Fibroblast of pulmonary artery (primary cell): ENCODE measurements at regions not wholly inside any gene's neighbourhood (a gene's known extent, or its start where the extent isn't known, plus 50 kb on each side); places are given as distances from the start of the nearest gene placed in this dataset.
"Not testable (repeated sequence)": the region's sequence is repeated elsewhere in the genome, so short reads cannot be mapped to it uniquely, and the experiment has no call there.

Experiments used
- DNase-seq: peaks from one replicate; pipeline ENCODE4 v3.0.0-alpha.2; 2010; ENCODE audit warnings: low read depth
- H3K4me3 ChIP-seq: replicated peaks from 2 replicates; pipeline ENCODE4 v1.5.1; 2011; ENCODE audit warnings: low read depth, mild to moderate bottlenecking, control low read depth, low read length, moderate library complexity
- TF ChIP-seq, protein P1 (sequence below): IDR thresholded peaks from 2 replicates; pipeline ENCODE4 v1.5.1; 2011; ENCODE audit warnings: mild to moderate bottlenecking, control low read depth, low read length, inconsistent platforms; ENCODE audit errors: missing control alignments

DNA sequence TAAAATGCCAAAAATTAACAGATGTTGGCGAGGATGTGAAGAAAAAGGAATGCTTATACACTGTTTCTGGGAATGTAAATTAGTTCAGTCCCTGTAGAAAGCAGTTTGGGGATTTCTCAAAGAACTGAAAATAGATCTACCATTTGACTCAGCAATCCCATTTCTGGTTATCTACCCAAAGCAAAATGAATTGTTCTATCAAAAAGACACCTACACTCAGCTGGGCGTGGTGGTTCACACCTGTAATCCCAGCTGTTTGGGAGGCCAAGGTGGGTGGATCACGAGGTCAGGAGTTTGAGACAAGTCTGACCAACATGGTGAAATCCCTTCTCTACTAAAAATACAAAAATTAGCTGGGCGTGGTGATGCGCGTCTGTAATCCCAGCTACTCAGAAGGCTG, 279.3 kb upstream of the PDE3A start:
- TF ChIP-seq, protein P1, sequence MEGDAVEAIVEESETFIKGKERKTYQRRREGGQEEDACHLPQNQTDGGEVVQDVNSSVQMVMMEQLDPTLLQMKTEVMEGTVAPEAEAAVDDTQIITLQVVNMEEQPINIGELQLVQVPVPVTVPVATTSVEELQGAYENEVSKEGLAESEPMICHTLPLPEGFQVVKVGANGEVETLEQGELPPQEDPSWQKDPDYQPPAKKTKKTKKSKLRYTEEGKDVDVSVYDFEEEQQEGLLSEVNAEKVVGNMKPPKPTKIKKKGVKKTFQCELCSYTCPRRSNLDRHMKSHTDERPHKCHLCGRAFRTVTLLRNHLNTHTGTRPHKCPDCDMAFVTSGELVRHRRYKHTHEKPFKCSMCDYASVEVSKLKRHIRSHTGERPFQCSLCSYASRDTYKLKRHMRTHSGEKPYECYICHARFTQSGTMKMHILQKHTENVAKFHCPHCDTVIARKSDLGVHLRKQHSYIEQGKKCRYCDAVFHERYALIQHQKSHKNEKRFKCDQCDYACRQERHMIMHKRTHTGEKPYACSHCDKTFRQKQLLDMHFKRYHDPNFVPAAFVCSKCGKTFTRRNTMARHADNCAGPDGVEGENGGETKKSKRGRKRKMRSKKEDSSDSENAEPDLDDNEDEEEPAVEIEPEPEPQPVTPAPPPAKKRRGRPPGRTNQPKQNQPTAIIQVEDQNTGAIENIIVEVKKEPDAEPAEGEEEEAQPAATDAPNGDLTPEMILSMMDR = no peak
- H3K4me3 ChIP-seq = no peak overlapping the region
- DNase-seq = no peak

DNA sequence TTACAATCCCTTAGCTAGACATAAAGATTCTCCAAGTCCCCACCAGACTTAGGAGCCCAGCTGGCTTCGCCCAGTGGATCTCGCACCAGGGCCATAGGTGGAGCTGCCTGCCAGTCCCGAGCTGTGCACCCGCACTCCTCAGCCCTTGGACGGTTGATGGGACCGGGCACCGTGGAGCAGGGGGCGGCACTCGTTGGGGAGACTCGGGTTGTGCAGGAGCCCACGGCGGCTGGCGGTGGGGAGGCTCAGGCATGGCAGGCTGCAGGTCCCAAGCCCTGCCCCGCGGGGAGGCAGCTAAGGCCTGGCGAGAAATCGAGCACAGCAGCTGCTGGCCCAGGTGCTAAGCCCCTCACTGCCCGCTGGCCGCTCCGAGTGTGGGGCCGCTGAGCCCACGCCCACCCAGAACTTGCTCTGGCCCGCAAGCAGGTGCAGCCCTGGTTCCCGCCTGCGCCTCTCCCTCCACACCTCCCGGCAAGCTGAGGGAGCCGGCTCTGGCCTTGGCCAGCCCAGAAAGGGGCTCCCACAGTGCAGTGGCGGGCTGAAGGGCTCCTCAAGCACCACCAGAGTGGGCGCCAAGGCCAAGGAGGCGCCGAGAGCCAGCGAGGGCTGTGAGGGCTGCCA, 275.0 kb upstream of the PDE3A start:
- H3K4me3 ChIP-seq, DNase-seq: not testable (repeated sequence)

DNA sequence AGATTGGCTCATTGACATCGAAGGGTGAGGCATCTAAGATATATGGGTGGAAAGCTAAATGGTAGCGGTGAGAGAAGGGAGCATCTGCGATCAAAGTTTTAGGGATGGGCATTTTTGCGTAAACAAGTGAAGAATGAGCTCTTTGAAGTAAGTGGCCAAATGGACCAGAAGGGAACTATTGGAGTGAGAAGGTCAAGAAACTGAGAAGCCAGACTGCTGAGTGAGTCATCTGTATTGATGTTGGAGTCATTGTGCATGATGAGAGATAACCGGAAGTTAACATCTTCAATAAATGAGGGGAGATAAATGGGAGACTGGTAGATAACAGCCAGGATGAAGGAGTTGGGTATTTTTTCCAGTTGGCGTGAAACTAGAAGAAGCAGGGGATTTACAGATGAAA, 271.9 kb upstream of the PDE3A start:
- no peak overlapping the region for H3K4me3 ChIP-seq
- DNase-seq = no peak
- TF ChIP-seq, protein P1 = no peak

DNA sequence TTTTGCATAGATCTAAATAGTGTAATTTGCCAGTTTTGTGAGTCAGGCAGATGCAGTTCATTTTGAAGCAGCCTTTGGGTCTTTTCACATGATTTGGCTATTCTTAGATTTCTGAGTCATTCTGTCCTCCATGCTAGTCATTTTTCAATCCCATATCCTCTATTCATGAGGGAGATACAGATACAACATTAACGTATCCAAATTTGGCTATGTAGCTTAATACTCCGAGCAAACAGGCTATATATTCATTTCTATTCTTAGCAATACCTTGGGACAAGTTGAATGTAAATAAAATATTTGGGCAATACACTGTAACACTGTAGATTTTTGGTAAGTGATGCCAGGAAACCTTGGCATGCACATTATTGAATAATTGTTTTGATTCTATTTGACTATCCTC, 270.7 kb upstream of the PDE3A start:
- no peak overlapping the region for H3K4me3 ChIP-seq
- peak; percentile 79 for DNase-seq
- TF ChIP-seq, protein P1 = no peak

DNA sequence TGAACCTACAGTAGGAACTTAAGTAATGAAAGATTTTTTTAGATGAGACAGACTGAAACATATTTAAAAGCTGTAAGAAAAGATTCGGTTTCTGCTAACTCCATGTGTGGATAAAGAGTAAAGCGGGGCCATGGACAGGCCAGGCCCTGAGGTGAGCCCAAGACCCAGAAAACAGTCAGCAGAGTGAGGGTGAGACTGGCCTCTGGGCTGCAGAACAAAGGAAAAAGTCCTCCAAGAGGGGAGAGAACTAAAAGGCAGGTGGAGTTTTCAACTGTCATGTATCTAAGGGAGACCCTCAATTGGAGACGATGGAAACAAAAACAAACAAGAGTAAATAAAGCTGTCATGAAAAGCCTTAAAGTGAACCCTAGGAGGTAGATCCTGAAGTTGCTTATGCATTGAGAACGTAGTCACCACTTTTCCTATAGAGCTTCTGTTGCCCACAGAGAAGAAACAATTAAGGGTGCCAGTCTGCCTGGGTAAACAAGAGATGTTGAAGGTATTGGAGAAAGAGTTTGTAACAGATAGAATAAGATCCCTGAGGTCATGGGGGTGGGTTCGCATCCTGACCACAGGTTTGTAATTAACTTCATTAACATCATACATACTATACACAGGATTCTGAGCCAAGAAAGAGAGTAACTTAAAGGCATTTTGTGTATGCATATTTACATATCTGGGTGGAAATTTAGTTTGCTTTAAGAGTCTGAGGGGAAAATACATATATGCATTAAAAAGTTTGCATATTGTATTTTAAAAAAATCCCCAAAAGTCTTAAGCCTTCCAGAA, 268.7 kb upstream of the PDE3A start:
- no peak overlapping the region for H3K4me3 ChIP-seq
- TF ChIP-seq, protein P1 = no peak
- no peak for DNase-seq

DNA sequence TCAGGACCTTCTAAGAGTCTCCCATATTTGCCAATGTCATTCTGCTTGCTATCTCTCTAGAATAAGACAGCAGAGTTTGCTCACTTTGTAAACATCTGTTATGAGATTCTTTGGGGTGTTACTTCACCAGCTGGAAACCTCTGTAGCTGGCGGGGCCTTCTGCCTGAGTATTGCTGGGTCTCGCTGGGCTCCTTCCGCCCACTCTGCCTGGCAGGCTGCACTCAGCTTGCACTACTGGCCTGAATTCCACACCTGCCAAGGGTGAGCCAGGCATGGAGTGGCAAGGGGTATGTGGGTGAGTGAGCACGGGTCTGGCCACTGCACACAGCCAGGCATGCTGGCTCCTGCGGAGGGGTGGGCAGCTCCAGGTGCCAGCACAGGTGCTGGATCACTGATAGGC, 267.3 kb upstream of the PDE3A start:
- no peak overlapping the region for H3K4me3 ChIP-seq
- TF ChIP-seq, protein P1 = no peak

DNA sequence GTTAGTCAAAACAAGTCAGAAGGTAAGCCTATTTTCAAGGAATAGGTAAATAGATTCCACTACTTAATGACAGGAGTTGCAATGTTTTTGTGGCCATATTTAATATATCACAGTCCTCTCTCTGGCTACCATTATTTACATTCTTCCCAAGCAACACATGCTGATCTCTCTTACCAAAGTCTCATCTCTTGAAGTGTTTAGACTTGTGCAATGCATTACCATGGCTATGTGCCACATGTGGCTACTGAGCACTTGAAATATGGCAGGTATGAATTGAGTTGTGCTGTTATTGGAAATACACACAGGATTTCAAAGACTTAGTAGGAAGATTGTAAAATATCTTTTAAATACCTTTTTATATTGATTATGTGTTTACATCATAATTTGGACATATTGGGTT, 262.4 kb upstream of the PDE3A start:
- TF ChIP-seq, protein P1 = no peak
- no peak overlapping the region for H3K4me3 ChIP-seq
- DNase-seq = peak; percentile 35

More for the DNA sequence above, 267.3 kb upstream of the PDE3A start:
- peak; percentile 18 for DNase-seq
